ENCODE measurements at regions not wholly inside any gene's neighbourhood (a gene's known extent, or its start where the extent isn't known, plus 50 kb on each side); places are given as distances from the start of the nearest gene placed in this dataset.

GRCh38 chr2:60628026-60628425 is 74.6 kb upstream of the BCL11A start:
- TF ChIP-seq, protein P1, sequence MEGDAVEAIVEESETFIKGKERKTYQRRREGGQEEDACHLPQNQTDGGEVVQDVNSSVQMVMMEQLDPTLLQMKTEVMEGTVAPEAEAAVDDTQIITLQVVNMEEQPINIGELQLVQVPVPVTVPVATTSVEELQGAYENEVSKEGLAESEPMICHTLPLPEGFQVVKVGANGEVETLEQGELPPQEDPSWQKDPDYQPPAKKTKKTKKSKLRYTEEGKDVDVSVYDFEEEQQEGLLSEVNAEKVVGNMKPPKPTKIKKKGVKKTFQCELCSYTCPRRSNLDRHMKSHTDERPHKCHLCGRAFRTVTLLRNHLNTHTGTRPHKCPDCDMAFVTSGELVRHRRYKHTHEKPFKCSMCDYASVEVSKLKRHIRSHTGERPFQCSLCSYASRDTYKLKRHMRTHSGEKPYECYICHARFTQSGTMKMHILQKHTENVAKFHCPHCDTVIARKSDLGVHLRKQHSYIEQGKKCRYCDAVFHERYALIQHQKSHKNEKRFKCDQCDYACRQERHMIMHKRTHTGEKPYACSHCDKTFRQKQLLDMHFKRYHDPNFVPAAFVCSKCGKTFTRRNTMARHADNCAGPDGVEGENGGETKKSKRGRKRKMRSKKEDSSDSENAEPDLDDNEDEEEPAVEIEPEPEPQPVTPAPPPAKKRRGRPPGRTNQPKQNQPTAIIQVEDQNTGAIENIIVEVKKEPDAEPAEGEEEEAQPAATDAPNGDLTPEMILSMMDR (IDR thresholded peaks at IDR 0.05; ENCODE audit: low read length): no peak
- no peak for TF ChIP-seq EZH2 (optimal IDR thresholded peaks at IDR 0.05; ENCODE audit: low read depth, low read length)
- TF ChIP-seq EZH2phosphoT487 (IDR thresholded peaks at IDR 0.05; ENCODE audit: low read length): no peak
